CD4-positive, alpha-beta T cell treated with Interleukin-17A for 1 hour (primary cell): ENCODE measurements at regions not wholly inside any gene's neighbourhood (a gene's known extent, or its start where the extent isn't known, plus 50 kb on each side); places are given as distances from the start of the nearest gene placed in this dataset.

Experiments
- DNase-seq: peaks from one replicate; pipeline ENCODE4 v3.0.0-alpha.2; 2020

DNA sequence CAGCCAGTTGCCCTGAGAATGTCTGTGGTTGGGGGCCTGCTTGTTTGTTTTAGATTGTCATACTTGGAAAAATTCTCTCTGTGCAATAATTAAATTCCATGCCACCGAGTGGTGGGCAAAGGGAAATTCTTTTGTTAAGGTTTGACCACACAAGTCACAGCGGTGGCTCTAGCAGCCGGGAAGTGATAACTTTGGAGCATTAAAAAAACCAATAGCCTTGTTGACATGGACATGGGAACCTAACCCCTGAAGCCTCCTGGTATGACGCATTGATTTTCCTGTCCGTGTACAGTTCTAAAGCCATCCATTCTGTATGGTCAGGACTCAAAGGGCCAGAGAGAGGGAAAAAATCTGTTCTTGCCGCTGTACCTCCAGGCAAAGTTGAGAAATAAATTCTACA, 384.9 kb upstream of the ZNF507 start:
- DNase-seq: no peak

DNA sequence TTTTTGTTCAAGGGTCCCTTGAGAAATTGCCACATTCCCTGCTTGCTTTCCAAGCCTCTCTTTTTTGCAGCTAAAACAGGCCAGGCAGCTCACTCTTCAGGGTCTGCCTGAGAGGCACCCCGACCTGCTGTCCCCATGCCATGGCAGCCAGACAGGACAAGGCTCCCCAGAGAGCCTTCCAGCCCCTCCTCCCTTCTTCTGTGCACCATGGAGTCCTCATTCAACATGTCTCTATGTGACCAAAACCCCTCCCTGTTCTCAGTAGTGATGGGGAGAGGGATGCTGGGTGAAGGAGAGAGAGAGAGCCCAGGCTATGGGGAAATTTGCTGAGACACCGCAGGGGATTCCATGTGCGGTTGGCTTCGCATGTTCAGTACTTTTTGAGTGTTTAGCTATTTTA, 384.2 kb upstream of the ZNF507 start:
- DNase-seq: no peak

DNA sequence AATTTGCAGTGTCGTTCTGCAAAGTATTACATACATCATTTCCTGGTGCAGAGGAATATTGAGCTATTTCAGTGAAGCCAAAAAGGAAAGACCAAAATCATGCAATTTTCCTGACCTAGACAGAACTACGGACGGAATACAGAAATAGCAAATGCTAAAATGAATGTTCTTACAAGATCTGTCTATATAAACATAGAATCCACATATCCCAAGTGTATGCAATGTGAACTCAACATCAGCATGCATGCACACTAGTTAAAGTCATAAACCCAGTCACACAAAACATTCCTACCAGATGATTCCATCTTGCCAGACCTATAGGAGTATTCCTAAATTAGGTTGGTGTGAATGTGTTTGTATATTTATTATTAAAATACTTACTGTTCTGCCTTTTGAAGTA, 383.7 kb upstream of the ZNF507 start:
- no peak for DNase-seq

DNA sequence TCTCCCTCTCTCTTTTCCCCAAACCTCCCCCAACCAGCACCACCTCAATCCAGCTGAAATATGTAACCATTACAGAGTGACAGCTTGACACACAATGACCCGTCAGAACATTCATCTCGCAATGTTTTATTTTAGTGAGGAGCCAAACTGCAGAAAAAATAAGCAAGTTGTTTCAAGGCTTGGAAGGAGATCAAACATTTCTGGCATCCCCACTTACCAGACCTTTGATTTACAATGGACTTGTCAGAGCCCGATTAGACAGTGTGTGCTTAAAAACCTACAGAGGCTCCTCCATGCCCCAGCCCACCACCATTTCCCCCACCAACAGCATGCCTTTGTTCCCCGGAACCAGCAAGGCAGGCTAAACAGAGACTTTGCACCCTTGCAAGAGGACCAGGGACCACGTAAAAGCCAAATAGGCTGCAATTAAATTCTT, 382.8 kb upstream of the ZNF507 start:
- no peak for DNase-seq

DNA sequence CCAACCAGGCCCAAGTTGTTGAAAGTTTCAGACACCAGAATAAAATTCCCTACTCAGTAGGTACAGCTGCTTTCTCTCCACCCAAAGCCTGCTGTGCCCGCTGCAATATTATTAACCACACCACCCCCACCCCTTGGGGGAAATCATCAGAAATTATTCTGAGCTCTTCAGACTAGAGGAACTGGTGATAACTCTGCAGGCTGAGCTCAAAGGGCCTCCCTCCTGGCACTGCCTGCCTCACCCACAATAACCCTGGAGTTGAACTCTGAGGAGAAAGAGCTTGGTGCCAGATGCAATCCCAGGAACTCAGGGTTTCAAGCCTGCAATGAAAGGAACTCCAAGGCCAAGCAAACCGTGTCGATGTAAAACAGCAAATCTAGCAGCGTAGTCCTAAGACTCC, 381.7 kb upstream of the ZNF507 start:
- no peak for DNase-seq

DNA sequence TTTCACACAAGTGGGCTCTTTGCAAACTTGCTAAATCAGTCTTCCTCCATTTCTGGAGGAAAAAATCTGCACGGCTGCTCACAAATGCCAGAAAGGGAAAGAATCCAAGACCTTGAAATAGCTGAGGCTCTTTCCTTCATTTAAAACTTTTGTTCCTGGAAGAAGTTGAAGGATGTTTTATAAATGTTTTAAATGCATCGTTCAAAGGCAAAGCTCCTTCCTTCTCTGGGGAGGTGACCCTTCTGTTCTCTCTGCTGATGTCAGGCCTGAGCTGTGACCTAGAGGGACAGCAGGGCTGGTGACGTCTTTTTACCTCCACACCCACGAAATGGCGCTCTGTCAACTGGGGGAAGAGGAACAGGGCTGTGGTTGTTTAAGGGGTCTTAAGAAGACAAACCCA, 376.4 kb upstream of the ZNF507 start:
- DNase-seq: no peak

DNA sequence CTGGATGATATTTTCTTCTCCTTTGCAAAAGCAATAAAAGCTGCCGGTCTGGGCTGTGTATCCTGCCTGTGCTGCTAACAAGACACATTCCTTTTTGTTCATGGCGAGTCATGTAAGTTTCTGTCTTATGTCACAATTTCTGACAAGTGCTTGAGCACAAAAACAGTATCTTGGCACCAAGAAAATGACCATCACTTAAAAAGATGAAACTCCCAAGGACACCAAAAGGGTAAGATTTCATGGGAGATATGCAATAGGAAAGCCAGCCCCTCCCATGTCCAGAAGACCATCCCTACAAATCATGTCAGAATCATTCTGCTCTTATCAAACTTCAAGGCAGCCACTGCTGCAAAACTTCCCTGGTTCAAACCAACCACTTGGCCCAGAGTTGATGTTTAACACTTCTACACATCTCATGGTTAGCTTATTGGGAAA, 375.4 kb upstream of the ZNF507 start:
- DNase-seq: no peak

DNA sequence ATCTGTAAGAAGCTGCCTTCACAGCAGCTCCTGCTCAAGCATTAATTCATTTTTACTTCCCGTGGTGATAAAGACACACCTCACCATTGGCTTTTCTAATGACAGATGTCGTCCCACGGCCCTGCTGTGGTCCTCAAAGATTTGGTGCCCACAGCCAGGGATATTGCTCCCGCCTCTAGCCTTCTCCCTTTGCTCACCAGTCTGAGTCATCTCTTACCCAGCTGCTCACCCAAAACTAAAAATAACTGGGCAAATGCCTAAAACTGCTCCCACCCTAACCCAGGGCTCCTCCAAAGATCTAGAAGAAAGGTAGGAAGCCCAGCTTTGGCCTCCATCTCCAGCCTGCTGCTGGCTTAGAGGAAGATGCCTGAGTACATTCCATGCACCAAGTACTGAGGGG, 371.1 kb upstream of the ZNF507 start:
- DNase-seq: no peak

DNA sequence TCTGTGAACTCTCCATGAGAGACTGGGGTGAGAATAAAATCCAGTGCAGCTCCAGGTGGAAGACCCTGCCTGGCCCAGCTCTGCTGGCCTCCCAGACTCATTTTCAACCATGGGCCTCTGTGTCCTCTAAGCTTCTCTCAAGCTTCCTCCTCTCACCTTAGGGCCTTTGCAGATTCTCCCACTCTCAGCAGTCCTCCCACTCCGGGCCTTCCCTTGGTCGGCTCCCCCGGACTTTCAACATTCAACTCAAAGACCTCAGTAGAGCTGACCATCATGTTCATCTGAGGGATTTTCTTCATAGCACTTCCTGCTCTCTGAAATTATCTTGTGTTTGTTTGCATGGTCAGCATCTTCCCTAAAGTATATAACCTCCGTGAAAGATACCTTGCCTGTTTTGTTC, 370.5 kb upstream of the ZNF507 start:
- DNase-seq: no peak

DNA sequence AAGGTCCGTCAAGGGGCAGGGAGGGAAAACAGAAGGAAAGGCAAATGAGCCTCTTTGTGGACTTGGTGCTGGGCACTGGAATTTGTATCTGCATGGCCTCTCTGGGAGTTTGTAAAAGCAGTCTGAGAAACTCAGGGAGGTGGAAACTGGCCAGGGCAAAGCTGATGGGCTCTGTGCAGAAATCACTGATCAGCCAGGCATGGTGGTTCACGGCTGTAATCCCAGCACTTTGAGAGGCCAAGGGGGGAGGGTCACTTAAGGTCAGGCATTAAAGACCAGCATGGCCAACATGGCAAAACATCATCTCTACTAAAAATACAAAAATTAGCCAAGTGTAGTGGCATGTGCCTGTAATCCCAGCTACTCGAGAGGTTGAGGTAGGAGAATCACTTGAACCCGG, 369.9 kb upstream of the ZNF507 start:
- DNase-seq: no peak

DNA sequence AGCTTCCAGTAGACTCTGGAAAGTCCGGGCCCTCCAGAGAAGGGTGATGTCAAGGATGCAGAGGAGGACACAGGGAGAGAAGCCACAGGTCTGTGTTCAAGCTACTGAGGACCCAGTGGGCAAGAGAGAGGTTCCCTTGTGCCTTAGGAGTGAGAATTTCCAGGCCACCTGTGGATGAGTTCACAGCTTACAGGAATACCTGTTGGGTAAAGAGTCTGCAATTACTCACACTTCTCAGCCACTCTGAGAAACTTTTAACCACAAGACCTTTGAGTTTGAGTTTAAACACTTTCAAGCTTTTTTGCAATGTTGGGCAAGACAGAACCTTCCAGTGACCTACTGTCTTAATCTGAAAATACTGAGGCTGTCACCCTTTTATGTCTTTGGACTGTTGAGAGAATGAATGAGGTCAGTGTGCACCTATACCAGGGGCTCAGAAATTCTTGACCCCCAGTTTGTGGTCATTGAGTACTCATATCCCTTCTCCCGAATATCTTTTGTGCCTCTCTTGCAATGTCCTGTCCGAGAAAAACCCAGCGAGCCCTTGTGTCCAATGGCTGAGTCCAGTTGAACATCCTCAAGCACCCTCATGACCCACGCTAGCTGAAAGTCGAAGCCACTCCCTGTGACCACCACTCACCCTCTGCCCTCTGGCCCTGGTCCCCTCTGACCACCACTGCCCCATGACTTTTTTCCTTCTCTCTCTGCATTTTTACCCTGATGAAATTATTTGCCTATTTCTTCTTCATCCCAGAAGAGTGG, 368.5 kb upstream of the ZNF507 start:
- DNase-seq: no peak

DNA sequence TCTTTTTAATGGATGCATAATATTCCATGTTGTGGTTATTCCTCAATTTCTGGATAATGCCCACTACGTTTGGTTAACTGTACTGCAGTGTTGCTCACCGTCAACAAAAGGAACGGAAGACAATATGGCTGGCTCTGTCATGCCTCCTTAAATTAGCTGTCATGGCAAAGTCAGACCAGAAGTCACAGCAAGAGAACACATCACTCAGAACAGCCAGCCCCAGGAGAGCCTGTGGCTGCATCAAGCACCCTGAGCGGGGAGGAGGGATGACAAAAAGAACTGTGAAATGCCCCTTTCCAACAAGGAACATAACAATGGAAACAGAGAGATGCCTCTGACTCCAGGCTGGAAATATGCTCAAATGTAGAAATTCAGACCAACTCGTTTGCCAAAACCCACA, 366.0 kb upstream of the ZNF507 start:
- no peak for DNase-seq

DNA sequence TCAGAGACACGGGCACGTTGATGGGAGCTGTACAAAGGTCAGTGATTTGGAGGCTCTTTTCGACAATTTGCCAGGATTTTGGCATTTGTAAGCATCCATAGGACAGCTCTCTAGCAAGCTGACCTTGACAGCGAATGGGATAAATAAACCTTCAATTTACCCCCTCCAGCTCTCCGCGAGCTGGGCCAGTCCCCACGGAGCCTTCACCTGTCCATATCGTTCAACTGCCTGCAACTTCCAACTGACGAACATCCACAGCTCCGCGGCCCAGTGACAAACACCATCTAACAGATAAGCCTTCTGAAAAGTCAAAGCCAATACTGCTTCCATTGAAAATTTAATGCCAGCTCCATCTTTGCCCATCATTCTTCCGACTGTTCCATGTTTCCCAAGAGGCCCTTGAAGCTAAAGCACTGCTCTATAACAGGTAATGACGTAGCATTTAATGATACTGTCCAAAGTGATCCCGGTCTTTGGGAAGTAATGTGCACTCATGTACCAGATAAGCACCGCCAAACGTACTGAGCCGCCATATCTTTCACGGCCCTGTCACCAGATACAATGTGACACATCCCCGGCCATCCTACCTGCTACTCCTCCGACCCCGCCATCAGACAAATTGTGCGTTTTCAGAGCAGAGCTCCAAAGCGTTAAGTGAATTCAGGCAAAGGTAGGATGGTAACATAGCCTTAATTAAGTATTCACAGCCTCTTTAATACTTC, 365.3 kb upstream of the ZNF507 start:
- no peak for DNase-seq

DNA sequence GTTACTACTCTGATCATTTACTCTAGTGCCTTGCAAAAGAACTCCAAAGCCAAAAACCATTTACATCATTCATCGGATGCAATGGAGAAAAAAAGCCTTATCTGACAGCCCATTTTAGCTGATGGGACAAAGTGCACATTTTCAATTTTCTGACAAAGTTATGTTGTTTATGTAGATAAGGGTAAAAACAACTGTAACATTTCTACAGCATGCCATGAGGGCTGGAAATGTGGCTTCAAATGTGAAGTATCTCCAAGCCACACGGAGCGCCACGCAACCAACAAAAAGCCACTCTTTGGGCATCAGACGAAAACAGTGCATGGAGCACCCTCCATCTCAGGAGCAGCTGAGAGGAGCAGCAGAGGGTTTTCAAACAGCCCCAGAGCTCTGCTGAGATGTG, 364.6 kb upstream of the ZNF507 start:
- DNase-seq: no peak

DNA sequence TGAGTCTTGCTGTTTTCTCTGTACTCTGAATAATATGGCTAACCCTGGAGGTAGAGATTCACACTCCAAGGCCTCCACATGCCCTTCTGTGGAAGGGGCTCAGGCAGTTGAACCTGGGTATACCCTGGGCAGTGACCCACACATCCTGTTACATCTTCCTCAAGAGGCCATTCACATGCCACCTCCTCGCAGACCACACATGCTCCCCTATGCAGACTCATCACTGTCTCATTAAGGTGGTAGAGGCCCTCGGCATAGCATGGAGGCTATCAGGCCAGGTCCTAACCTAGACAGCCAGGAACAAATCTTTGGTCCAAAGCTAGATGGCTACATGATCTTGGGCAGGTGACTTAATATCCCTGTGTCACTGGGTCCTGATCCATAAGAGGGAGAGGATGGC, 363.9 kb upstream of the ZNF507 start:
- DNase-seq: no peak

DNA sequence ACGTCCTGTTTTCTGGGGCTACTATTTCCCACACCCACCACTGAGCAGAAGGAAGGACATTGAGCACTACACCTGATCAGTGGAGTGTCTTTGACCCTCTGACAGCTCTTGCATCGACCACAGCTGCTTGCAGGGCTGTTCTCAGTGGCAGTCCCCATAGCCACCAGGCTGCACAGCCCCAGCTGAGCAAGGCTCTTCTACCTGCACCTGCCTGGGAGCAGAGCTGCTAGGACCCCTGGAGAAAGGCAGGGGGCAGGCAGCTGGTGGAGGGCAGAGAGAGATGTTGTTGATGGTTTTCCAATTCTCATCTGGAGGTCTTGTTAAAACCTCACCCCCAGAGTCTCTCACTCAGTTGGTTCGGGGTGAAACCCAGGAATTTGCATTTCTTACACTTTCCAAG, 361.8 kb upstream of the ZNF507 start:
- no peak for DNase-seq

DNA sequence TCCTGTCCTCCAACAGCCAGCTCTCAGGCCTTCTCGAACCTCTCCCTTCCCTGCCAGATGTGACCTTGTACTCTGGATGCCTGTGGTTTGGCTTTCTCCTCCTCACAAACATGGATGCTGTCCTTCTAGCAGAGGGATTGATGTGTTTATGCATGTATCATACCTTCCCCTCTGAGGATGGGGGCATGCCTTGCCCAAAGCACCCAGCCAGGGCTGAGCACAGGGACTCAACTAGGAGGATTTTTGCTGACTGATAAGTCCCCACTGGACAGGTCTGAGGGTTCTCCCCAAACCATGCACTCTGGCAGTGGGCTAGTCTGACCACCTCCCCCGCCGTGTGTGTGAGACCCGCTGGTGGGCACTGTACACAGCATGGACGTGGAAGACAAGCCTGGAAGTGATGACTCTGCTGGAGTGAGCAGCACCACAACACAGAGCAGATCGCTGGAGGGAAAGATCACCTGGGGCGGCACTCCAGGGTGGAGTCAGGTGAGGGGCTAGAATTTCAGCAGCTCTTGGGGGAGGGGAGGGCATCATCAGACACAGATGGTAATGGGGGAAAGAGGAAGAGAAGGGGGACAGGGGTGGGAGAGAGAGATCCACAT, 360.3 kb upstream of the ZNF507 start:
- no peak for DNase-seq

DNA sequence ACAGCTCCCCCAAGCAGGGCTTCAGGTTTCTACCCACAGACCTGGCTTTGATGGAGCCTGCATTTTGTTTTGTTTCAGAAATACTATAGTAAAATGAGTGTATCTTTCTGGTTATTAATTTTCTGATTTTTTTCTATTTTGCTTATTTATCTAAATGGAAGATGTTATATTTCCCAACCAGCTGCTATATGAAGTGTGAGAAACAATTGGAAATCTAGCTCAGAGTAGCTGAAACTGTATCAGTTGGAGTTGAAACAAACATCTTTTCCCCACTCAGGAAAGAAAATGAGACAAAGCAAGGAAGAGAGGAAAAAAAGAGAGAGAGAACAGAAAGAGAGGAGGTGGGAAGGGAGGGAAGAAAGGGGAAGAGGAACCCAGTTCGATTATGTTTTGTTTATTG, 358.5 kb upstream of the ZNF507 start:
- no peak for DNase-seq

DNA sequence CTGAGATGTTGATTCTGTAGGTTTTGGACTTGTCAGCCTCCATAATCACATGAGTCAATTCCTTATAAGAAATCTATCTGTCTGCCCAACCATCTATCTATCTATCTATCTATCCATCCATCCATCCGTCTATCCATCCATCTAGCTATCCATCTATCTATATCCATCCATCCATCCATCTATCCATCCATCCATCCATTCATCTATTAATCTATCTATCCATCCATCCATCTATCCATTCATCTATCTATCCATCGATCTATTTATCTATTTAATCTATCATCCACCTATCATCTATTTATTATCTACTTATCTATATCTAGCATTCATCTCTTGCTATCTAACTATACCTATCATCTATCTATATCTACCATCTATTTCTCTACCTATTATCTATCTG, 357.2 kb upstream of the ZNF507 start:
- DNase-seq: no peak

DNA sequence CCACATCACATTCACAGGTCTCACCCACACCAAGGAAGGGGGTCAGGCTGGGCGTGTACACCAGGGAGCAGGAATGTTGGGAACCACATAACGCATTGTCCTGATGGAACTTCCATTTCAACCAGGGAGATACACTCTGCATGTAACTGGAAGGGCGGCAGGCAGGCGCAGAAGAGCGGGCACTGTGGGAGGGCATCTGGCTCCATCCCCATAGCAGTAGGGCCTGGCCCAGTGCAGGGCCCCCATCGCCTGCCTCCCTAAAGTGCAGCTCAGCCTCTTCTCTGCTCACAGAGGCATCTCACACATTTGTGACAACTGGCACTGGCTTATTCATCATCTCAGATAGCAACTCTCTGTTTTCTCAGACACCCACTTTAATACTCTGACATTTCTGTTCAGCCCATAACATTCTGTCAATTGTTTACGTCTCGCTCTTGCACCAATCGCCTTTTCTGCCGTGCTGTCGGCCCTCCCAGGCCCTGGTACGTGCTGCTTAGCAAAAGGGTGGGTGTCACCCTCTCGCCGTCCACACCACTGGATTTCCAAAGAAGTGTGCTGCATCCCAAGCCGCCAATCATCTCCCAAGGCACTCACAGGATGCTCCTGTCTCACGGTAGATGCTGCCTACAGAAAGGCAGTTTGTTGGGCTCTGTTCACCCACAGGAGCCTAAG, 353.3 kb upstream of the ZNF507 start:
- no peak for DNase-seq

DNA sequence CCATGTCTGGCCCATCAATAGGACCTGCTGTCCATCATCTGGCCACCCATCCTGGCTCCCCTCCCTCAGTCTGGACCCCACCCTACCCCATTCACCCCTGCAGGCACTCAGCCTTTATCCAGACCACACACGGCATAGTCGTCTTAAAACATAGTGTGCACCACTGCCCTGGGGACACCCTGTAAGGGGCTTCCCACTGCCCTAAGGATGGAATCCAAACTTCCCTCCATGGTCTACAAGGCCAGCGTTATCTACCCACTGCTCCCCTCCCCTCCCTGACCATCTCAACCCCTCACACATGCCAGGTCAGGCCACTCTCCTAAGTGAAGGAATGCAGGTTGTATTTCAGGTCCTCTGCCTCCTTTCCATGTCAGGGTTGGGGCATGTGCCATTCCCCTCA, 352.7 kb upstream of the ZNF507 start:
- DNase-seq: no peak

DNA sequence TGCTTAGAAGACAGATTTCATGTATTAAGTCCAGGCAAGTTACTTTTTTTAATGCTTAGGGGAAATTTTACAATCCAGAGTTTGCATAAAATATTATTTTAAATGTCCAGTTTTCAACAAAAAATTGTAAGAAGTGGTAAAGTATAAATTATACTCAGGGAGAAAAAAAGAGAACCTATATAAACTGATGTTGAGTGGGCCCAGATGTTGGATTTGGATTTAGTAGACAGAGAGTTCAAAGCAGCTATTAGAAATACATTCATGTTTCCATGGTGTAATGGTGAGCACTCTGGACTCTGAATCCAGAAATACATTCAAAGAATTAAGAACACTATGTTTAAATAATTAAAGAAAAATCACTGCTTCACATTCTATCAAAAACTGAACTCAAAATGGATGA, 349.9 kb upstream of the ZNF507 start:
- no peak for DNase-seq

DNA sequence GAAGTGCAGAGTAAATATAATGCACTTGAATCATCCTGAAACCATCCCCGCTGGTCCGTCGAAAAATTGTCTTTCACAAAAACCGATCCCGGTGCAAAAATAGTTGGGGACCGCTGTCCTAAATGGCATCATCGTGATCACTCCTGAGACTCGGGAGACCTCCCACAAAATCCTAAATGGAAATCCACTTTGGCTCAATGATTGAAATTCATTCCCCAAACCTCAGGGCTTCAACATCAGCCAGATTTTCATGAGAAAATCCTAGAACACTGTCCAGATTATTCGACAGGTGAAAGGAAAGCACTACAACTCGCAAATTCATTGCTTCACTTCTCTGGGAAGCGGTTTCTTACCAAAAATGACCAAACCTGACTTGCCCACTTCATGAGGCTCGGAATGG, 335.3 kb upstream of the ZNF507 start:
- no peak for DNase-seq

DNA sequence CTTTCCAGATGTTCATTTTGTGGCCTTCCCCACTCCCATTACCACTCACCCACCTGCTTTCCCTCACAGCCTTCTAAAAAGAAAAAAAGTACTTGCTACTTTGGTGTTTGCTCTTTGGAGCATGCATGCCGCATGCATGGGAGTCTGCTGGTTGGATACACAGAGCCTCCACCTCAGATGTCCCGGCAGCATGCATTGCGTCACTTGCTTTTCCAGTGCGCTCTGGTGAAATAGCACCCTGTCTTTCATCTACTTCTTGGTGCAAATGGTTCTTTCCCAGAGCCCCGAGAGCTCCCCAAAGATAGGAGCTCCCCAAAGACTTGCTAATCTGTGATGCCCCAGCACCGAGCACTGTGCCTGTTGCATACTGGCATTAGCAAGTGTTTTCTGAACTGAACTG, 333.2 kb upstream of the ZNF507 start:
- DNase-seq: no peak
